ENCODE measurements at regions not wholly inside any gene's neighbourhood (a gene's known extent, or its start where the extent isn't known, plus 50 kb on each side); places are given as distances from the start of the nearest gene placed in this dataset.

- H3K27me3 ChIP-seq (replicated peaks; ENCODE audit: control insufficient read depth, insufficient read depth, low read length) = no peaks in the 10 kb centered on the region
- no peak for DNase-seq (ENCODE audit: extremely low read depth, insufficient read length)
- TF ChIP-seq CTCF (IDR thresholded peaks at IDR 0.05; ENCODE audit: insufficient read depth, low read length, poor library complexity, severe bottlenecking) = no peak
- H3K36me3 ChIP-seq (ENCODE audit: control insufficient read depth, insufficient read depth, low read length) = no peaks in the 10 kb centered on the region
- H3K4me3 ChIP-seq (replicated peaks; ENCODE audit: low read depth, low read length) = no peak overlapping the region
Measured at GRCh38 chr18:34550902-34551301, 159.2 kb upstream of the DTNA start.

- no peak for DNase-seq (ENCODE audit: extremely low read depth, insufficient read length)
- no peak overlapping the region for H3K4me3 ChIP-seq (replicated peaks; ENCODE audit: low read depth, low read length)
- no peak for TF ChIP-seq CTCF (IDR thresholded peaks at IDR 0.05; ENCODE audit: insufficient read depth, low read length, poor library complexity, severe bottlenecking)
- H3K27me3 ChIP-seq (replicated peaks; ENCODE audit: control insufficient read depth, insufficient read depth, low read length) = no peaks in the 10 kb centered on the region
- H3K36me3 ChIP-seq (ENCODE audit: control insufficient read depth, insufficient read depth, low read length) = no peaks in the 10 kb centered on the region
Measured at GRCh38 chr18:34551824-34552223, 158.3 kb upstream of the DTNA start.

- TF ChIP-seq CTCF (IDR thresholded peaks at IDR 0.05; ENCODE audit: insufficient read depth, low read length, poor library complexity, severe bottlenecking) = no peak
- H3K36me3 ChIP-seq (ENCODE audit: control insufficient read depth, insufficient read depth, low read length) = no peaks in the 10 kb centered on the region
- H3K27me3 ChIP-seq (replicated peaks; ENCODE audit: control insufficient read depth, insufficient read depth, low read length) = no peaks in the 10 kb centered on the region
- DNase-seq (ENCODE audit: extremely low read depth, insufficient read length) = no peak
- H3K4me3 ChIP-seq (replicated peaks; ENCODE audit: low read depth, low read length) = no peak overlapping the region
Measured at GRCh38 chr18:34562252-34562870, 147.7 kb upstream of the DTNA start.

- Histone ChIP-seq H3K36me3 (ENCODE audit: control insufficient read depth, insufficient read depth, low read length) (no peaks in the 10 kb centered on the region), H3K4me3 (replicated peaks; ENCODE audit: low read depth, low read length) (no peak overlapping the region), H3K27me3 (replicated peaks; ENCODE audit: control insufficient read depth, insufficient read depth, low read length) (no peaks in the 10 kb centered on the region)
- TF ChIP-seq CTCF (IDR thresholded peaks at IDR 0.05; ENCODE audit: insufficient read depth, low read length, poor library complexity, severe bottlenecking) = no peak
- DNase-seq (ENCODE audit: extremely low read depth, insufficient read length) = no peak
Measured at GRCh38 chr18:34567857-34568256, 142.2 kb upstream of the DTNA start.

GRCh38 chr18:34576622-34577021 is 133.5 kb upstream of the DTNA start:
- TF ChIP-seq CTCF (IDR thresholded peaks at IDR 0.05; ENCODE audit: insufficient read depth, low read length, poor library complexity, severe bottlenecking) = peak; percentile 36
- DNase-seq (ENCODE audit: extremely low read depth, insufficient read length) = no peak
- Histone ChIP-seq H3K4me3 (replicated peaks; ENCODE audit: low read depth, low read length) (no peak overlapping the region), H3K36me3 (ENCODE audit: control insufficient read depth, insufficient read depth, low read length) (no peaks in the 10 kb centered on the region), H3K27me3 (replicated peaks; ENCODE audit: control insufficient read depth, insufficient read depth, low read length) (no peaks in the 10 kb centered on the region; the same call in 1 of the 2 replicates)

- TF ChIP-seq CTCF (IDR thresholded peaks at IDR 0.05; ENCODE audit: insufficient read depth, low read length, poor library complexity, severe bottlenecking) = no peak
- DNase-seq (ENCODE audit: extremely low read depth, insufficient read length) = no peak
- H3K27me3 ChIP-seq (replicated peaks; ENCODE audit: control insufficient read depth, insufficient read depth, low read length) = no peaks in the 10 kb centered on the region
- H3K4me3 ChIP-seq (replicated peaks; ENCODE audit: low read depth, low read length) = no peak overlapping the region
- H3K36me3 ChIP-seq (ENCODE audit: control insufficient read depth, insufficient read depth, low read length) = no peaks in the 10 kb centered on the region
Measured at GRCh38 chr18:34583895-34584294, 126.2 kb upstream of the DTNA start.

Data from GM06990 (cell line).